Superior temporal gyrus (tissue), 1 donor: ENCODE measurements at regions not wholly inside any gene's neighbourhood (a gene's known extent, or its start where the extent isn't known, plus 50 kb on each side); places are given as distances from the start of the nearest gene placed in this dataset.
"Not testable (repeated sequence)": the region's sequence is repeated elsewhere in the genome, so short reads cannot be mapped to it uniquely, and the experiment has no call there.

Source experiments
- DNase-seq: peaks from one replicate; pipeline ENCODE4 v3.0.0-alpha.2; 2016; ENCODE audit errors: extremely low spot score

GRCh38 chr12:115400011-115400410, 716.0 kb upstream of the TBX3 start:
- no peak for DNase-seq

DNA sequence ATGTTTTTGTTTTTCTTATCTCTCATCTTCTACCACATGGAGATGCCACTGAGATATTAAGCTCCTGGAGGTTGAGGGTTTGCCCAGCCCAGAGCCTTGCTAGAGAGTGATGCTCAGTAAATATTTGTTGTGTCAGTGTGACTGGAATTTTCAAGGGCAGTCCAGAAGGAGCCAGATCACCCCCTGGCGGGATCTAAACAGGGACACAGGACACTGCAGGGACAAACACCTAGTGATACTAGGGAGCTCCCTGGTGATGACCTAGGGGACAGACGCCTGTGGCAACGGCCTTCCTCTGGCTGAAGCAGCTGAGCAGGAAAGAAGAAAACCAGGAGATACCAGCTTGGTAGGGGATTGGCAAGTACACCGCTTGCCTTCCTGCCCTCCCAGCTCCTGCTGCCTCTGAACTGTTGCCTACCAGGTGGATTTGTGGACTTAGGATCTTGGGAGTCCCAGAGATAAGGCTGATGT, 714.4 kb upstream of the TBX3 start:
- no peak for DNase-seq

GRCh38 chr12:115396567-115396966, 712.6 kb upstream of the TBX3 start:
- DNase-seq: no peak

DNA sequence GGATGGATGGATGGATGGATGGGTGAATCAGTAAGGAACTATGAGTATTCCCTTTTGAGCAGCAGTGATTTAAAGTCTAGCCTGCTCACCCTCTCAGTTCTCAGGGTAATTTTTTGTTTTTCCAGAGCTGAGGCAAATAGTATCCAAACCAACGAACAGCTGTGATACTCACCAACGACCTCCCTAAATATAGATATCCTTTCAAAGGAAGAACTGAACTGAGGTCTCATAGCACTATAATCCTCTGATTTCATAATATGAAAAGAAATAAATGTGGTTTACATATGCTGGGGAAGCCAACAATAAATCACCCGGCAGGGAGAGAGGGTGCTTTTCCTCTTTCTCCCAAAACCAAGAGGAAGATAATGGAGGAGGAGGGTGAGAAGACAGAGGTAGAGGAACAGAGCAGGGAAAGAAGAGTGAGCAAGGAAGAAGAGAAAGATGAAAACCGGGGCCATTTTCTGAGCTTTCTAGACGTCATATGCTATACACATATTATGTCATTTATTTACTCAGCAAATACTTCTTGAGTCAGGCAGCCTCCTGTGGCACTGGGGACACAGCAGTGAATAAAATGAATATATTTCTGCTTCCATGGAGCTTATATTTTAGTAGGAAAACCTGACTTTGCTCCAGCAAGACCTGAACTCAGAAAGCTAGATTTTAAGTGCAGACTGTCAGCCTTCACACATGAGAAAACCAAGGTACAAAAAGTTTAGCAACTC, 710.7 kb upstream of the TBX3 start:
- no peak for DNase-seq

- DNase-seq: no peak
Observed at GRCh38 chr12:115388139-115388538, 704.2 kb upstream of the TBX3 start.

DNA sequence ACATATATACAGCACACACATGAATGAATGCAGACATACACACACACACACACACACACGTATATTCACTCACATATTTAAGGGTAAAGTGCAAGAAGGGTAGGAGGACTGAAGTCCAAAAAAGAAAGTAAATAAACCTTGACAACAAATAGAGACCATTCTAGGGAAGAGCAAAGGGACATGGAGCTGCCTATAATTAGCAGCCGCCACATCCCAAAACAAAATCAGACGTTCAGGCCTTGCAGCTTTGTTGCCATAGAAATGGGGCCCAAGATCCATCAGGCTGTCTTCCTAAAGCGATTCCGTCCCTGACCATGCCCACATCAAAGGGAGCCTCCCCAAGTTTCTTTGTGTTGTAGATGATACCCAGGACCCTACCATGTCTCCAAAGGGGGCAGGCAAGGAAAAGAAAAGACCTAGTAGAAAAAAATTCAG, 703.5 kb upstream of the TBX3 start:
- no peak for DNase-seq

DNA sequence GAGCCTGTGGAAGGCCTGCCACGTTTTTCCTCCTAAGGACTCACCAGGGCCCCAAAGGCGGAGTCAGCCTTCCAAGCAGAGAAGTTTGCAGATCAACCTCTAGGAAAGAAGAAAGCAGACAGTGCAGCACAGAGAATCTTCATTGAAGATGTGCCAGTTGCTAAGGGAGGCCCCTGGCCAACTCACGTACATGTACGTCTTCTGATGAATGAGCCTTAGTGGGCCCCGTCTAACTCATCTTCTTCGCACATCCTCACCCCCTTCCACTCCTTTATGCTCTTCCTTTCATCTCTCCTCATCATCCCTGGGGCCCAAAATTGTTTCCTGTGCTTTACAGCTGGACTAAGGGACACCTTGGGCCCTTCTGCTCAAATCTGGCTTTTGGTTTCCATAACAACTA, 703.0 kb upstream of the TBX3 start:
- no peak for DNase-seq

DNA sequence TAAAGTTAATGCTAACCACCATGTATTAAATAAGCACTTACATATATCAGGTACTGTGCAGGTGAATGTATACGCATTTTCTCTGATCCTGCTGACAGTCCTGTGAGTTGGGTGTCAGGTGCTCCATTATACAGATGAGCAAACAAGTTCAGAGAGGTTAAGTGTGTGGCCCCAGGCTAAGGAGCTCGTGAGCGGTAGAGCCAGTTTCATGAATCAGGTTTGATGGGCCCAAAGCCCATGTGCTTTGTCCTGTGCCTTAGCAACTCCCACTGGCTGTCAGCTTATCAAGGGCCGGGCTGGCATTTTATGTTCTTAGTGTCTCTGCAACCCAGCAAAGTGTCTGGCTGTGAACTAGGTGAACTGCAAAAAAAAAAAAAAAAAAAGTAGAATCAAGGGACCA, 701.2 kb upstream of the TBX3 start:
- DNase-seq: no peak

- no peak for DNase-seq
Observed at GRCh38 chr12:115384391-115384790, 700.4 kb upstream of the TBX3 start.

GRCh38 chr12:115383668-115384067, 699.7 kb upstream of the TBX3 start:
- no peak for DNase-seq

- no peak for DNase-seq
Observed at GRCh38 chr12:115382681-115383080, 698.7 kb upstream of the TBX3 start.

GRCh38 chr12:115380546-115381120, 696.7 kb upstream of the TBX3 start:
- no peak for DNase-seq

- peak; percentile 75 for DNase-seq
Observed at GRCh38 chr12:115378291-115378690, 694.3 kb upstream of the TBX3 start.

GRCh38 chr12:115377779-115378178, 693.8 kb upstream of the TBX3 start:
- DNase-seq: no peak

DNA sequence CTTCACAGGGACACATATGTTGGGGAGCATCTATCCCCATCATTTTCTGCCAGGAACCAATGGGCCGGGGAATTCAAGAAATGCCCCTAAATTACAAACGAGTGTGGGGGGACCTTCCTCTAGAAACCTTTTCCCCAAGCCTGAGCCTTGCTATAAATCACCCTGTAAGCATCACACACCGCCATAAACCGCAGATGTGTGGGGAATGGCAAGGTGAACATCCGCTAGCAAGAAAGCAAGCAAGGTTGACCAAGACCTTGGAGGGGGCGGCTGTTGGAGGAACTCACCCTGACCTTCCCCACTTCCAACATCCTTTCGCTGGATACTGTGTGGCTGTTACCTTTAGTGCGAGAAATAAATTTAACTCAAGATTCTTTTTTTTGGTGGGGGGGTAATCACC, 693.3 kb upstream of the TBX3 start:
- DNase-seq: no peak

- no peak for DNase-seq
Observed at GRCh38 chr12:115375186-115375991, 691.4 kb upstream of the TBX3 start.

DNA sequence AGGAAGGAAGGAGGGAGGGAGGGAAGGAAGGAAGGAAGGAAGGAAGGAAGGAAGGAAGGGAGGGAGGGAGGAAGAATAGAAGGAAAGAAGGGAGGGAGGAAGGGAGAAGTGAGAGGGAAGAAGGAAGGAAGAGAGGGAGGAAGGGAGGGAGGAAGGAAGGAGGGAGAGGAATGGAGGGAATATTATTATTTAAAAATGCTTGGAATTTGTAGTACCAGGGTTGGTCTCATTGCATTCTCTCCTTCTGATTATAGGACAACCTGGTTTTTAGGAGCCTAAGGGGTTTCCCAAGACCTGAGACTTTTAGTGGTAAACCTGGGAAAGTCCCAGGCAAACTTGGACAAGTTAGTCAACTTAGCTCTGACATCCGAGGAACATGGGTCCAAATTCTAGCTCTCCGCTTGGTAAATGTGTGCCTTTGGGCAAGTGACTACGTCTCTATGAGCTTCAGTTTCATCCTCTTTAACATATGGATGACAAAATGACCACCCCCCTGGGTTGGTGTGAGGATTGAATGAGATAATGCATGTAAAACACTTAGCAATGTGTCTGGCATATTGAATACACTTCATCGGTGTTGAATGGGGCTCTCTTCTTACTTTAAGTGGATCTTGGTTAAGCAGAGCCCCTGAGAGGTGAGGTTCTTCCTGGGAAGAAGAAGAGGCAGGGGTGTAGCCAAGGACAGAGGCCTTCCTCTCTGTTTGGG, 690.7 kb upstream of the TBX3 start:
- DNase-seq: no peak

- no peak for DNase-seq
Observed at GRCh38 chr12:115371711-115372110, 687.7 kb upstream of the TBX3 start.

GRCh38 chr12:115370650-115371049, 686.7 kb upstream of the TBX3 start:
- no peak for DNase-seq

- DNase-seq: no peak
Observed at GRCh38 chr12:115370207-115370606, 686.2 kb upstream of the TBX3 start.

- DNase-seq: not testable (repeated sequence)
Observed at GRCh38 chr12:115366277-115366676, 682.3 kb upstream of the TBX3 start.

DNA sequence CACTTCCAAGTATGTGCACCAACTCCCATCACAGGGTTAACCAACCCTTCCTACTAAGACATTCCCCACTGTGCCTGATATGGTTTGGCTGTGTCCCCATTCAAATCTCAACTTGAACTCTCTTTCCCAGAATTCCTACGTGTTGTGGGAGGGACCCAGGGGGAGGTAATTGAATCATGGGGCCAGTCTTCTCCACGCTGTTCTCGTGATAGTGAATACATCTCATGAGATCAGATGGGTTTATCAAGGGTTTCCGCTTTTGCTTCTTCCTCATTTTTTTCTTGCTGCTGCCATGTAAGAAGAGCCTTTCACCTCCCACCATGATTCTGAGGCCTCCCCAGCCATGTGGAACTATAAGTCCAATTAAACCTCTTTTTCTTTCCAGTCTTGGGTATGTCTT, 681.8 kb upstream of the TBX3 start:
- DNase-seq: not testable (repeated sequence)
